ENCODE measurements at regions not wholly inside any gene's neighbourhood (a gene's known extent, or its start where the extent isn't known, plus 50 kb on each side); places are given as distances from the start of the nearest gene placed in this dataset.

GRCh38 chr1:172875892-172876291, 174.8 kb downstream of the TNFSF18 start:
- Histone ChIP-seq H3K4me2 (ENCODE audit: low read depth, low read length) (no peak overlapping the region), H3K4me1 (ENCODE audit: control insufficient read depth, insufficient read depth, low read length) (peaks cover 2% of the 10 kb centered on the region; the same call in 1 of the 2 replicates), H4K20me1 (ENCODE audit: insufficient read depth, low read length) (no peaks in the 10 kb centered on the region), H2BK5ac (ENCODE audit: low read depth, low read length, poor library complexity, severe bottlenecking) (no peak overlapping the region), H3K36me3 (ENCODE audit: control insufficient read depth, insufficient read depth, low read length) (no peaks in the 10 kb centered on the region), H3K9me1 (ENCODE audit: insufficient read depth, low read length) (no peaks in the 10 kb centered on the region; the same call in 1 of the 2 replicates), H2BK120ac (ENCODE audit: low read depth, low read length) (no peak overlapping the region), H3K9me3 (ENCODE audit: control insufficient read depth, insufficient read depth, low read length) (no peaks in the 10 kb centered on the region), H3K56ac (ENCODE audit: extremely low read depth, insufficient read depth, low read length) (no peak overlapping the region), H2BK20ac (ENCODE audit: low read depth, low read length) (no peak overlapping the region), H4K8ac (ENCODE audit: low read depth in 2 of 2, low read length in 2 of 2) (no peak overlapping the region), H3K14ac (replicated peaks; ENCODE audit: low read depth, low read length) (no peak overlapping the region), H2BK15ac (ENCODE audit: low read depth, low read length) (no peak overlapping the region), H4K91ac (ENCODE audit: insufficient read depth, low read depth, low read length) (no peak overlapping the region), H3K4me3 (ENCODE audit: insufficient read depth, low read depth, low read length) (no peak overlapping the region), H2AK5ac (ENCODE audit: low read depth, low read length) (no peak overlapping the region), H2AFZ (replicated peaks; ENCODE audit: low read length, poor library complexity) (no peak overlapping the region), H3K23ac (ENCODE audit: low read depth, low read length) (no peak overlapping the region), H3K79me1 (ENCODE audit: low read depth in 1 of 2, low read length in 2 of 2) (no peaks in the 10 kb centered on the region), H4K5ac (ENCODE audit: low read depth, low read length) (no peak overlapping the region), H3K27ac (ENCODE audit: insufficient read depth, low read length) (no peak overlapping the region), H3K27me3 (ENCODE audit: control insufficient read depth, insufficient read depth, low read length) (no peaks in the 10 kb centered on the region), H3K18ac (ENCODE audit: low read depth, low read length) (no peak overlapping the region), H3K9ac (ENCODE audit: low read depth, low read length) (no peak overlapping the region), H3K4ac (ENCODE audit: low read depth, low read length) (no peak overlapping the region), H2AK9ac (replicated peaks; ENCODE audit: low read depth, low read length, poor library complexity) (no peak overlapping the region)
- no TSS peak for BruUV-seq (replicated peaks)
- intact Hi-C loops (cut with micrococcal nuclease) (no loop called here), dilution Hi-C loops (cut with HindIII; ENCODE audit: low sequenced_read_pairs, unreplicated experiment) (no loop called here), in situ Hi-C loops (cut with MboI; ENCODE audit: low sequenced_read_pairs) (no loop called here)
- TF ChIP-seq RFX5 (IDR thresholded peaks at IDR 0.05; ENCODE audit: low read depth, low read length): no peak
- no peak for TF ChIP-seq NFE2L2 (IDR thresholded peaks at IDR 0.05; ENCODE audit: low read depth, low read length)
- TF ChIP-seq MXI1 (IDR thresholded peaks at IDR 0.05; ENCODE audit: borderline replicate concordance, low read depth, low read length): no peak
- TF ChIP-seq CHD1 (IDR thresholded peaks at IDR 0.05; ENCODE audit: low read depth, low read length): no peak
- TF ChIP-seq USF2 (IDR thresholded peaks at IDR 0.05; ENCODE audit: low read depth, low read length): no peak
- TF ChIP-seq ELK1 (IDR thresholded peaks at IDR 0.05; ENCODE audit: borderline replicate concordance, low read depth, low read length): no peak
- no peak for TF ChIP-seq SMC3 (IDR thresholded peaks at IDR 0.05; ENCODE audit: low read depth, low read length)
- no peak for TF ChIP-seq RCOR1 (IDR thresholded peaks at IDR 0.05; ENCODE audit: insufficient replicate concordance, low read length)
- no peak for TF ChIP-seq BHLHE40 (IDR thresholded peaks at IDR 0.05; ENCODE audit: low read depth, low read length)
- TF ChIP-seq FOS (IDR thresholded peaks at IDR 0.05; ENCODE audit: low read depth, low read length): no peak
- no peak for TF ChIP-seq CEBPB (IDR thresholded peaks at IDR 0.05; ENCODE audit: low read depth, low read length)
- TF ChIP-seq, protein P1, sequence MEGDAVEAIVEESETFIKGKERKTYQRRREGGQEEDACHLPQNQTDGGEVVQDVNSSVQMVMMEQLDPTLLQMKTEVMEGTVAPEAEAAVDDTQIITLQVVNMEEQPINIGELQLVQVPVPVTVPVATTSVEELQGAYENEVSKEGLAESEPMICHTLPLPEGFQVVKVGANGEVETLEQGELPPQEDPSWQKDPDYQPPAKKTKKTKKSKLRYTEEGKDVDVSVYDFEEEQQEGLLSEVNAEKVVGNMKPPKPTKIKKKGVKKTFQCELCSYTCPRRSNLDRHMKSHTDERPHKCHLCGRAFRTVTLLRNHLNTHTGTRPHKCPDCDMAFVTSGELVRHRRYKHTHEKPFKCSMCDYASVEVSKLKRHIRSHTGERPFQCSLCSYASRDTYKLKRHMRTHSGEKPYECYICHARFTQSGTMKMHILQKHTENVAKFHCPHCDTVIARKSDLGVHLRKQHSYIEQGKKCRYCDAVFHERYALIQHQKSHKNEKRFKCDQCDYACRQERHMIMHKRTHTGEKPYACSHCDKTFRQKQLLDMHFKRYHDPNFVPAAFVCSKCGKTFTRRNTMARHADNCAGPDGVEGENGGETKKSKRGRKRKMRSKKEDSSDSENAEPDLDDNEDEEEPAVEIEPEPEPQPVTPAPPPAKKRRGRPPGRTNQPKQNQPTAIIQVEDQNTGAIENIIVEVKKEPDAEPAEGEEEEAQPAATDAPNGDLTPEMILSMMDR (conservative IDR thresholded peaks at IDR 0.05; ENCODE audit: low read depth, low read length): no peak
- no peak for TF ChIP-seq MAZ (IDR thresholded peaks at IDR 0.05; ENCODE audit: borderline replicate concordance, low read depth, low read length)
- TF ChIP-seq POLR2A (IDR thresholded peaks at IDR 0.05; ENCODE audit: low read depth, low read length): no peak
- TF ChIP-seq RAD21 (IDR thresholded peaks at IDR 0.05; ENCODE audit: low read length): no peak
- no peak for DNase-seq
- no peak for ATAC-seq (ENCODE audit: low read depth)
- POLR2A ChIA-PET (ENCODE audit: unreplicated experiment): no interaction called here
- CTCF ChIA-PET: no interaction called here

Data from IMR-90 (cell line).